HCT116 (cell line): ENCODE measurements at regions not wholly inside any gene's neighbourhood (a gene's known extent, or its start where the extent isn't known, plus 50 kb on each side); places are given as distances from the start of the nearest gene placed in this dataset.
"Not testable (repeated sequence)": the region's sequence is repeated elsewhere in the genome, so short reads cannot be mapped to it uniquely, and the experiment has no call there.

Source experiments
- CEBPB ChIP-seq: IDR thresholded peaks from 2 replicates; pipeline ENCODE4 v1.6.1; 2012; ENCODE audit warnings: low read depth
- CTCF ChIP-seq, 3 experiments: fragments of 200-600 bp in 1 of 3; sonication (generic) in 1 of 3; IDR thresholded peaks in 2 of 3; conservative IDR thresholded peaks in 1 of 3; 2 replicates each; pipeline ENCODE4 v1.5.1; 2012 to 2017; ENCODE audit warnings: low read depth in 2 of 3, low read length in 2 of 3, antibody characterized with exemption in 1 of 3, borderline replicate concordance in 1 of 3, control low read depth in 1 of 3, mild to moderate bottlenecking in 1 of 3, mixed read lengths in 1 of 3, mixed run types in 1 of 3, moderate library complexity in 1 of 3; ENCODE audit not compliant: insufficient read depth in 1 of 3
- ELF1 ChIP-seq: IDR thresholded peaks from 2 replicates; pipeline ENCODE4 v1.6.1; 2012; ENCODE audit warnings: low read depth, borderline replicate concordance
- EZH2 ChIP-seq: fragments of 200-600 bp; sonication (generic); IDR thresholded peaks from 2 replicates; pipeline ENCODE4 v1.6.1; 2017; ENCODE audit warnings: antibody characterized with exemption, mixed run types
- EZH2phosphoT487 ChIP-seq: fragments of 200-600 bp; IDR thresholded peaks from 2 replicates; pipeline ENCODE4 v1.6.1; 2018; ENCODE audit warnings: antibody characterized with exemption, borderline replicate concordance
- MAX ChIP-seq: IDR thresholded peaks from 2 replicates; pipeline ENCODE4 v1.6.1; 2012
- SIN3A ChIP-seq: IDR thresholded peaks from 2 replicates; pipeline ENCODE4 v1.6.1; 2012; ENCODE audit warnings: low read depth
- SRF ChIP-seq: IDR thresholded peaks from 2 replicates; pipeline ENCODE4 v1.6.1; 2012; ENCODE audit warnings: low read depth
- ZNF274 ChIP-seq: fragments of 200-500 bp; sonication (Bioruptor generic); IDR thresholded peaks from 2 replicates; pipeline ENCODE4 v1.6.1; 2014; ENCODE audit warnings: mild to moderate bottlenecking, low read depth, low read length, inconsistent platforms
- TF ChIP-seq, protein P1 (sequence below): IDR thresholded peaks from 2 replicates; pipeline ENCODE4 v1.6.1; 2012; ENCODE audit warnings: low read depth

DNA sequence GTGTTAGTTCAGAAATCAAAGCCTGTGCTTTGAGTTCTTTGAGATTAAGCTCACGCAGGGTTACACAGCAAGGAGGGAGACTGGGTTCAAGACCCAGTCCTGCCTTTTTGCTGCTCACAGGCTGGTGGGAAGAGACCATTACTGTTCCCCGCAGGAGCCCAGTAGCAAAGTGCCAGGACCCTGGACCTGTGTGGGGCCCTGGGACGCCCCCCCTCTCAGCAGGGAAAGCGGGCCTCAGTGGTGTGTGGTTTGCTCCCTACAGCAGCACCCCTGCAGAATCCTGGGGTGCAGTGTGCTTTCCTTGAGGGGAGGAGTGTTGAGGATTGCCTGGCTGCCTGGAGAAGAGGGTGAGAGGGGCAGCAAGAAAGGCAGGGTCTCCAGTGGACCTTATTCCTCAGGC lies 231.1 kb downstream of the POTEH start:
- TF ChIP-seq SRF; CTCF (IDR thresholded peaks at IDR 0.05 in 2 of 3, conservative IDR thresholded peaks at IDR 0.05 in 1 of 3; ENCODE audit: borderline replicate concordance in 1 of 3, insufficient read depth in 1 of 3, low read depth in 2 of 3, low read length in 2 of 3); SIN3A; EZH2; ZNF274; CEBPB; EZH2phosphoT487; ELF1; MAX: not testable (repeated sequence)
- TF ChIP-seq, protein P1, sequence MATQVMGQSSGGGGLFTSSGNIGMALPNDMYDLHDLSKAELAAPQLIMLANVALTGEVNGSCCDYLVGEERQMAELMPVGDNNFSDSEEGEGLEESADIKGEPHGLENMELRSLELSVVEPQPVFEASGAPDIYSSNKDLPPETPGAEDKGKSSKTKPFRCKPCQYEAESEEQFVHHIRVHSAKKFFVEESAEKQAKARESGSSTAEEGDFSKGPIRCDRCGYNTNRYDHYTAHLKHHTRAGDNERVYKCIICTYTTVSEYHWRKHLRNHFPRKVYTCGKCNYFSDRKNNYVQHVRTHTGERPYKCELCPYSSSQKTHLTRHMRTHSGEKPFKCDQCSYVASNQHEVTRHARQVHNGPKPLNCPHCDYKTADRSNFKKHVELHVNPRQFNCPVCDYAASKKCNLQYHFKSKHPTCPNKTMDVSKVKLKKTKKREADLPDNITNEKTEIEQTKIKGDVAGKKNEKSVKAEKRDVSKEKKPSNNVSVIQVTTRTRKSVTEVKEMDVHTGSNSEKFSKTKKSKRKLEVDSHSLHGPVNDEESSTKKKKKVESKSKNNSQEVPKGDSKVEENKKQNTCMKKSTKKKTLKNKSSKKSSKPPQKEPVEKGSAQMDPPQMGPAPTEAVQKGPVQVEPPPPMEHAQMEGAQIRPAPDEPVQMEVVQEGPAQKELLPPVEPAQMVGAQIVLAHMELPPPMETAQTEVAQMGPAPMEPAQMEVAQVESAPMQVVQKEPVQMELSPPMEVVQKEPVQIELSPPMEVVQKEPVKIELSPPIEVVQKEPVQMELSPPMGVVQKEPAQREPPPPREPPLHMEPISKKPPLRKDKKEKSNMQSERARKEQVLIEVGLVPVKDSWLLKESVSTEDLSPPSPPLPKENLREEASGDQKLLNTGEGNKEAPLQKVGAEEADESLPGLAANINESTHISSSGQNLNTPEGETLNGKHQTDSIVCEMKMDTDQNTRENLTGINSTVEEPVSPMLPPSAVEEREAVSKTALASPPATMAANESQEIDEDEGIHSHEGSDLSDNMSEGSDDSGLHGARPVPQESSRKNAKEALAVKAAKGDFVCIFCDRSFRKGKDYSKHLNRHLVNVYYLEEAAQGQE = not testable (repeated sequence)
